Fibroblast of peridontal ligament (primary cell): ENCODE measurements at regions not wholly inside any gene's neighbourhood (a gene's known extent, or its start where the extent isn't known, plus 50 kb on each side); places are given as distances from the start of the nearest gene placed in this dataset.
A peak's percentile ranks its signal among the peaks of the same experiment; 100 is the strongest.

Experiments used
- DNase-seq: peaks from one replicate; pipeline ENCODE4 v3.0.0-alpha.2; 2010; ENCODE audit errors: extremely low read depth

DNA sequence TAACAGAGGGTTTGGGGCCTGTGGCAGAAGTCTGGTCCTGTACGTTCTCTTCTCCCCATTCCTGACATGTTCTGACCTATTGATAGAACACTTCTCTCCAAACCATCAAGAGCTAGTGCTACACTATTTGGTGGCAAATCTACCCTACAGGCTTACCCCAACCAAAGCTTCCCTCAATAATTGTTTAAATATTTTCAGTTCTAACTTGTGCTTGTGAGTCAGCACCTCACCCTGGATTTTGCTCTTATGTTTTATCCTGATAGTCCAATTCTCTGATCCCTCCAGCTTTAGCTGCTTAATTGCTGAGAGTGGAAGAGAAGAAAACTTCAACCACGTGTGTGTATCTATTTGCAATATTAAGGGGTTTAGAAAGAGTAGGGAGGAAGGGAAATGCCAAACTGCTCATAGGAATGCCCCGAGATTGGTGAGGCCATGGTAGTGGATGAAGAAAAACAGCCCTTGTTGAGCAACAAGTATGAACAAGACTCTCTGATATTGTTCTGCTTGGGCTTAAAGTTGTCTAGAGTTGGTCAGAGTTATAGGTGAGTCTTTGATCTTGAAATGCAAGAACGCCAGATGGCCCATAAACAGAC, 67.8 kb upstream of the PARD3B start:
- DNase-seq, result peak; percentile 25

DNA sequence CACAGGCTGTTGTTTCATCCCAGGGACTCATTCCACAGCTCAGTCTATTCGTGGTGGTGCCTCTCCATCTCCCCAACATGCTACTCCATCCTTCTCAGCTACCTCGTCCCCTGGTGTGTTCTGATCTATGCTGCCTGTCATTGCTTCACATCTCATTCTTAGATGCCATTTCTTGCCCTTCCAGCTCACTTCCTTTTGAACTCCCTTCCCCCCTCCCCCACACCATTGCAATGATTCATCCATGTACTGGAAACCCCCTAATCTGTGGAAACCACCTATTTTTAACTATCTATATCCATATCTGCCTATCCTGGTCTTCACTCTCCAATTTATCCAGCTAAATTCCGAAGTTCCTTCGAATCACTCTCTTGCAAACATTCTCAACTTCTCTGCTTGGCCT, 65.7 kb upstream of the PARD3B start:
- peak; percentile 24 for DNase-seq

DNA sequence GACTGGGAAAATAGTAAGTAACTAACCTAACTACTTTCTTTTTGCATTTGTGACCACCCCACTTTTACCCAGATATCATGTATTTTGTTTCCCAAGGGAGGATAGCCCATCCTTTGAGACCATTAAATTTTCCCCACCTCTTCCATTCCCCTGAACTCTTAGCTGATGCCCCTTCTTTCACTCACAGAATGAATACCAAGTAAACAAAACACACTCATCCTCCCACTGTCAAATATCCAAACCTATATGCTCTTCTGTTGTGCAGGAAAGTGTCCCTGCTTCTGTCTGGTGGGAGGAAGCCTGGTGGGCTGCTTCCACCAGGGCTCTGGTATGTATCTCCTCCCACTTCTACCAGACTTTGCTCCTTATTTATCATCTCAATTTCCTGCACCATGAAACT, 64.6 kb upstream of the PARD3B start:
- DNase-seq, result no peak

DNA sequence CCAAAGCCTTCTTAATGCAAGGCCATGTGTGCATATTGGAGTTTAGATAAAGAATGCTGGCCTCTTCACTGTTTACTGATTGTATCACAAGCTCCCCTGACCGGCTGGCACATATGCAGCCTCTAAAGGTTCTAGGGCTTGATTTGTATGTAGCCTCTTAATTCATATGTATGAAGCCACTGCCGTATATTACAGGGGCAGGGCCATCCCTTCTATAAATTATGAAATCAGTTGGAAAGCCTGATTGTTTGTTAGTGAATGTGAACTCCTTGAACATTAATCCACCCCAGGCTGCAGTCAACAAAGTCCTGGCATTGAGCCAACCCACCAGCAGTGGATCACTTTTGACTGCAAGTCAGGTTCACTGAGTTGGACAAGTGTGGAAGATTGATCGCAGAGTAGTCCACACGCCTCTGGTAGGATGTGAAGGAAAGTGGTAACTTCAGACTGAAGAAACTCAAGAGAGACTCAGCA, 61.6 kb upstream of the PARD3B start:
- no peak for DNase-seq

DNA sequence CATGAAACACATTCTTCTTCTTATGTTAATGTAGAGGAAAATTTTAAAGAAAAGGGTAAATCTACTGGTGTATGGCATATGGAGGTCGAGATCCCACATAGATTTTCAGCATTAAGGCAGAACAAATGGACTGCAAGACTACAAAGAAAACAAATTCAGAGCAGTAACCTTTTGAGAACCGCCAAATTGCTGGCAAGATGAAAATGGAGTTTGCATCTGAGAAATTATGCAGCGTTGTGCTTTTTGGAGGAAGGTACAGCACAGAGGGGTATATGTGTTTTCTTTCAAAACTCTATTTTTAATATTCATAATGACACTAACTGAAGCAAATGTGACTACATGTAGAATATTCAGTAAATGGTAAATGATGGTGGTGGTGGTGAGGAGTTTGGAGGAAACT, 59.0 kb upstream of the PARD3B start:
- no peak for DNase-seq

DNA sequence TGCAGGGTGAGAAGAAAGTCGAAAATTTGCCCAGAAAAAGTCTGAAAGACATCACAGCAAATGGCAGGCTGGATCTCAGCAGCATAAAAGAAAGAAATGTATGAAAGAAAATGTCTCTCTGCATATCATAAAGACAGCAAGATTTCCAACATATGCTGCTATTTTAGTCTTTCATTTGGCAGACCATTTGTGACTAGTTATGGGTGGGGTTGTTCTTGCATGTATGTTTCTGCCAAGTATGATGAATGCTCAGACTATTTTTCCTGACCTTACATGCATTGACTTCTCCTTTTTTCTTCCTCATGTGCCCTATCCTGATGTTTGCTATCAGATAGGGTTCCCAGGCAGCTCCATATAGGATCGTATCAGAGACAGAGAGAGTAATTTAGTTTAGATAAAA, 58.5 kb upstream of the PARD3B start:
- peak; percentile 90 for DNase-seq

DNA sequence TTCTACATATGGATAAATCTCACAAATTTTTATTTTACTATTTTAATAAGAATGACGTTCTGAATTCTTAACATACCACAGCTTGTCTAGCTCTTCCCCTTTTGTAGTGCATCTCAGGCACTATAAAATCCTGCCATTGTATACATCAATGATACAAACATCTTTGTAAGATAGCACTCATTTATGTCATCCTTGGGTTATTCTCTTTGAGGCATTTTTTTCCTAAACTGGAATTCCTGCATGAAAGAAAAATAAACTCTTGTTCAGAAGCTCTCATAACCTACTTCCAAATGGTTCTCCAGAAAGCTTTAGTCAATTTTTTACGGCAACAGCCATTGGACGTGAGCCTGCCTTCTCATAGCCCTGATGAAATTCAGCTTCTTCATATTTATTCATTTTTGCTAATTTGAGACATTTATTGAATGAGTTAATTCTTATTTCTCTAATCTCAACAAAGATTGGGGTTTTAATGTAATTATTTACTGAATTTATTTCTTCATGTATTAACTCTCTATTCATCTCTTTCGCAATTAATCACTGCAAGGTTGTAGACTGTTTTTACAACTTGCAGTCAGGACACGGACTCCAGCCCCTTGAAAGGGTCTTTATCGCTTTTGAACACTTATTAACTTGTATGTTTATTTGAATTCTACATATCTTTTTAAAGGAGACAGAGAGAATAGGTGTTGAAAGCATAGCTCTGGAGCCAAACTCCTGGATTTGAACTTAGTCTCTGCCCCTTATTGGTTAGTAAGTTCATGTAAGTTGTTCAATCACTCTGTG, 57.6 kb upstream of the PARD3B start:
- peak; percentile 82 for DNase-seq

DNA sequence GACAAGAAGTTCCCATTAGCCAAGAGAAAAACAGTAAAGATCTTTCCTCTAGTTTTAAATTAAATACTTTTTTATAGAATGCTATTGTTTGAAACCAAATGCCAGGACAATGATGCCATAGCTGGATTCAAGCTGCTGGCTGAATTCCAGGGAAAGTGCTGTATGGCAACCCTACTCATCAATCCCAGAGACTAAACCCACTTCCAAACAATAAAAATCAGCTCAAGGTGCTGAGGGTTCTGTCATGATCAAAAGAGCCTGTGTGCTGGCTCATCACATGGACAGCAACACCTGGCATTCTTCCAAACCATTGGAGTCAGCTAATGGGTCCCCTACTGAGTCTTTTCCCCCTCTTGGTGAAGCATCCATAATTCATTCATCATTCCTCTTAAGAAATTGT, 53.7 kb upstream of the PARD3B start:
- peak; percentile 66 for DNase-seq

DNA sequence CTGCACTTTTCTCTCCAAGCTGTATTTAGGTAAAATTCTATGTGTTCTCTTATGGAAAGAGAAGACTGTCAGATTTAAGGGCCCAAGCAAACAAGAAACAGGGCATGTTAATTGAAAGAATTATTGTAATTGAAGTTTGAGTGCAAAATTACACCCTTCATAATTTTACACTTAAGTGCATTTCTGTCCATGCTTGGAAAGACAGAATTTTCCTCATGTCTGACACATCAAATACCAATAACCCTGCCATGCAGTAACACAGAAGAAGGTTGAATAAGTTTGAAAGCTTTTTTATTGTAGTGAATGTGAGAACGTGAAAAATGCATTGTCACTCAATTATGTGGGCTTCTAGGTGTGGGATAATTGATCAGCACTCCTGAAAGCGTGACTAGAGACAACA, 52.9 kb upstream of the PARD3B start:
- no peak for DNase-seq

DNA sequence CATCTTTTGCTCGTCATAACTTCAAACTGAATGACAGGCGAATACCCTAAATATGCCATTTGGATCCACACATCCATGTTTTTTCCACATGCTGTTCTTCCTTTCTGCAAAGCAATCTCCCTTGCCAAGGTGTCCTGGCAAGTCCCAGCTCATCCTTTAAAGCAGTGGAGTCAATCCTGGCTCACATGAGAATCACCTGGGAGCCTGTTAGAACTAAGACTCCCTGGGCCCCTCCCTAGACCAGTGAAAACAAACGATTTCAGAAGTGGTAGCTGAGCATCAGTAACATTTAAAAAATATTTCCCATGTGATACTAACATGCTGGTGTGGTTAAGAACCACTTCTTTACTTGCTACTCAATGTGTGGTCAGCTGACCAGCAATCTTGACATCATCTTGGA, 50.6 kb upstream of the PARD3B start:
- DNase-seq, result no peak

DNA sequence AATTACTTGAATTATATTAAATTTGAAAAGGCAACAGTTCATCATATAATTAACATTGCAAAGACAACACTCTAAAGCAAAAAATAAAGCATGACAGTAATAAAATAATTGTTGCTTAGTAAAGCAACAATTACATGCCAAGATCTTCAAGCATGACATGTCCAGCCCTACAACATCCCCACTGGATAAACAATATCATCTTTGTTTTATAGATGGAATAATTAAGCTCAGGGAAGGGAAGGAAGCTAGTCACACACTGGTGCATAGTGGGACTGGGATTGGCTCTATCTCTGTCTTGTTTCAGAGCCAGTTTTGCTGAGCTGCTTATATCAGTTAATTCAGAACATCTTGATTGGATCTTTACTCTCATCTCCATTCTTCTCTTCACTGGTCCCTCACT, 49.9 kb upstream of the PARD3B start:
- no peak for DNase-seq
